ENCODE measurements at regions not wholly inside any gene's neighbourhood (a gene's known extent, or its start where the extent isn't known, plus 50 kb on each side); places are given as distances from the start of the nearest gene placed in this dataset.

GRCh38 chr10:44042075-44042770 is 342.7 kb downstream of the CXCL12 start:
- Mint-ChIP-seq H3K4me3 (ENCODE audit: unreplicated experiment) (no peak overlapping the region), H3K27ac (ENCODE audit: unreplicated experiment) (no peak overlapping the region), H3K27me3 (ENCODE audit: unreplicated experiment) (no peaks in the 10 kb centered on the region), H3K4me1 (ENCODE audit: unreplicated experiment) (peaks cover 39% of the 10 kb centered on the region), H3K9me3 (ENCODE audit: unreplicated experiment) (peaks cover 18% of the 10 kb centered on the region), H3K36me3 (ENCODE audit: unreplicated experiment) (no peaks in the 10 kb centered on the region)
- no peak for TF ChIP-seq CTCF (IDR thresholded peaks at IDR 0.05)
- no peak for DNase-seq (ENCODE audit: extremely low spot score, unreplicated experiment)

- Mint-ChIP-seq H3K27me3 (ENCODE audit: unreplicated experiment) (no peaks in the 10 kb centered on the region), H3K9me3 (ENCODE audit: unreplicated experiment) (peaks cover 18% of the 10 kb centered on the region), H3K27ac (ENCODE audit: unreplicated experiment) (no peak overlapping the region), H3K36me3 (ENCODE audit: unreplicated experiment) (no peaks in the 10 kb centered on the region), H3K4me1 (ENCODE audit: unreplicated experiment) (peaks cover 20% of the 10 kb centered on the region), H3K4me3 (ENCODE audit: unreplicated experiment) (no peak overlapping the region)
- DNase-seq (ENCODE audit: extremely low spot score, unreplicated experiment), result no peak
- TF ChIP-seq CTCF (IDR thresholded peaks at IDR 0.05), result no peak
Observed at GRCh38 chr10:44039599-44039998, 345.3 kb downstream of the CXCL12 start.

GRCh38 chr10:44036425-44036824 is 348.5 kb downstream of the CXCL12 start:
- no peak overlapping the region for H3K4me3 Mint-ChIP-seq (ENCODE audit: unreplicated experiment)
- no peaks in the 10 kb centered on the region for H3K36me3 Mint-ChIP-seq (ENCODE audit: unreplicated experiment)
- peaks cover 15% of the 10 kb centered on the region for H3K9me3 Mint-ChIP-seq (ENCODE audit: unreplicated experiment)
- no peak overlapping the region for H3K27ac Mint-ChIP-seq (ENCODE audit: unreplicated experiment)
- H3K27me3 Mint-ChIP-seq (ENCODE audit: unreplicated experiment), result no peaks in the 10 kb centered on the region
- no peak for DNase-seq (ENCODE audit: extremely low spot score, unreplicated experiment)
- H3K4me1 Mint-ChIP-seq (ENCODE audit: unreplicated experiment), result peaks cover 19% of the 10 kb centered on the region
- TF ChIP-seq CTCF (IDR thresholded peaks at IDR 0.05), result no peak

- no peaks in the 10 kb centered on the region for H3K27me3 Mint-ChIP-seq (ENCODE audit: unreplicated experiment)
Observed at GRCh38 chr10:44035474-44036197, 349.3 kb downstream of the CXCL12 start.

More at GRCh38 chr10:44035474-44036197, 349.3 kb downstream of the CXCL12 start:
- Mint-ChIP-seq H3K4me3 (ENCODE audit: unreplicated experiment) (no peak overlapping the region), H3K27ac (ENCODE audit: unreplicated experiment) (no peak overlapping the region), H3K9me3 (ENCODE audit: unreplicated experiment) (peaks cover 7% of the 10 kb centered on the region), H3K36me3 (ENCODE audit: unreplicated experiment) (no peaks in the 10 kb centered on the region), H3K4me1 (ENCODE audit: unreplicated experiment) (peaks cover 27% of the 10 kb centered on the region)
- DNase-seq (ENCODE audit: extremely low spot score, unreplicated experiment), result no peak
- TF ChIP-seq CTCF (IDR thresholded peaks at IDR 0.05), result no peak

Measured in osteocyte (in vitro differentiated cells).